SK-N-SH treated with all-trans-retinoic acid at 6 μM for 48 hours (cell line): ENCODE measurements at regions not wholly inside any gene's neighbourhood (a gene's known extent, or its start where the extent isn't known, plus 50 kb on each side); places are given as distances from the start of the nearest gene placed in this dataset.

Experiments
- ATAC-seq: fragments of 200-7000 bp; cut with Tn5 transposase; 3 replicates; pipeline ENCODE4 v1.9.1; 2020; ENCODE audit warnings: mild to moderate bottlenecking, moderate library complexity
- ARNTL ChIP-seq: fragments of 450-650 bp; formaldehyde crosslinking; IDR thresholded peaks from 2 replicates; pipeline ENCODE4 v1.5.0; 2020; ENCODE audit warnings: low read depth, mild to moderate bottlenecking, moderate library complexity, borderline replicate concordance
- BACH2 ChIP-seq: fragments of 250-450 bp; sonication (Bioruptor Pico); IDR thresholded peaks from 2 replicates; pipeline ENCODE4 v1.9.0; 2021; ENCODE audit warnings: mild to moderate bottlenecking, borderline replicate concordance
- CSDC2 ChIP-seq: fragments of 250-450 bp; sonication (Bioruptor Pico); IDR thresholded peaks from 2 replicates; pipeline ENCODE4 v1.5.0; 2020; ENCODE audit warnings: mild to moderate bottlenecking, moderate library complexity
- ESRRG ChIP-seq: fragments of 250-450 bp; sonication (Bioruptor Pico); IDR thresholded peaks from 2 replicates; pipeline ENCODE4 v1.6.1; 2021; ENCODE audit warnings: mild to moderate bottlenecking
- GLIS3 ChIP-seq: fragments of 250-450 bp; sonication (Bioruptor Pico); IDR thresholded peaks from 2 replicates; pipeline ENCODE4 v1.5.0; 2020; ENCODE audit warnings: mild to moderate bottlenecking, moderate library complexity
- ISL1 ChIP-seq: fragments of 250-450 bp; sonication (Bioruptor Pico); IDR thresholded peaks from 2 replicates; pipeline ENCODE4 v2.1.2; 2022; ENCODE audit warnings: mild to moderate bottlenecking, moderate library complexity
- OSR1 ChIP-seq: fragments of 250-450 bp; sonication (Bioruptor Pico); IDR thresholded peaks from 2 replicates; pipeline ENCODE4 v1.8.0; 2022; ENCODE audit warnings: moderate library complexity, mild to moderate bottlenecking, inconsistent platforms
- PPARA ChIP-seq: fragments of 250-450 bp; sonication (Bioruptor Pico); IDR thresholded peaks from 2 replicates; pipeline ENCODE4 v1.5.0; 2020; ENCODE audit warnings: mild to moderate bottlenecking, borderline replicate concordance
- RARB ChIP-seq: fragments of 250-450 bp; sonication (Bioruptor Pico); IDR thresholded peaks from 2 replicates; pipeline ENCODE4 v1.8.0; 2021; ENCODE audit warnings: mild to moderate bottlenecking, moderate library complexity
- SNAI2 ChIP-seq: fragments of 250-450 bp; sonication (Bioruptor Pico); IDR thresholded peaks from 2 replicates; pipeline ENCODE4 v1.5.0; 2020; ENCODE audit warnings: mild to moderate bottlenecking, moderate library complexity
- TCF4 ChIP-seq: fragments of 250-450 bp; sonication (Bioruptor Pico); IDR thresholded peaks from 2 replicates; pipeline ENCODE4 v1.8.0; 2021; ENCODE audit warnings: mild to moderate bottlenecking, moderate library complexity, borderline replicate concordance
- TOX ChIP-seq: fragments of 250-450 bp; sonication (Bioruptor Pico); IDR thresholded peaks from 2 replicates; pipeline ENCODE4 v1.8.0; 2021; ENCODE audit warnings: mild to moderate bottlenecking, moderate library complexity, borderline replicate concordance
- ZC3H10 ChIP-seq: fragments of 250-450 bp; sonication (Bioruptor Pico); IDR thresholded peaks from 2 replicates; pipeline ENCODE4 v1.5.1; 2021; ENCODE audit warnings: mild to moderate bottlenecking, moderate library complexity
- ZFP30 ChIP-seq: fragments of 450-650 bp; formaldehyde crosslinking; IDR thresholded peaks from 2 replicates; pipeline ENCODE4 v1.5.0; 2022; ENCODE audit warnings: mild to moderate bottlenecking, moderate library complexity
- ZNF565 ChIP-seq: fragments of 450-650 bp; formaldehyde crosslinking; conservative IDR thresholded peaks from 2 replicates; pipeline ENCODE4 v1.5.0; 2020; ENCODE audit warnings: low read depth, mild to moderate bottlenecking, moderate library complexity
- ZNF8 ChIP-seq: fragments of 450-650 bp; formaldehyde crosslinking; IDR thresholded peaks from 2 replicates; pipeline ENCODE4 v1.5.0; 2020; ENCODE audit warnings: mild to moderate bottlenecking, moderate library complexity
- TF ChIP-seq, protein P1 (sequence below): fragments of 250-450 bp; sonication (Bioruptor Pico); IDR thresholded peaks from 2 replicates; pipeline ENCODE4 v1.5.1; 2021; ENCODE audit warnings: mild to moderate bottlenecking, moderate library complexity
- TF ChIP-seq, protein P2 (sequence below): fragments of 250-450 bp; sonication (Bioruptor Pico); IDR thresholded peaks from 2 replicates; pipeline ENCODE4 v1.5.0; 2020; ENCODE audit warnings: mild to moderate bottlenecking, moderate library complexity
- TF ChIP-seq, protein P3 (sequence below): fragments of 250-450 bp; sonication (Bioruptor Pico); IDR thresholded peaks from 2 replicates; pipeline ENCODE4 v1.8.0; 2021; ENCODE audit warnings: low read depth, mild to moderate bottlenecking, moderate library complexity, borderline replicate concordance
- TF ChIP-seq, protein P4 (sequence below): fragments of 250-450 bp; sonication (Bioruptor Pico); IDR thresholded peaks from 2 replicates; pipeline ENCODE4 v1.5.1; 2020; ENCODE audit warnings: low read depth, mild to moderate bottlenecking, moderate library complexity

DNA sequence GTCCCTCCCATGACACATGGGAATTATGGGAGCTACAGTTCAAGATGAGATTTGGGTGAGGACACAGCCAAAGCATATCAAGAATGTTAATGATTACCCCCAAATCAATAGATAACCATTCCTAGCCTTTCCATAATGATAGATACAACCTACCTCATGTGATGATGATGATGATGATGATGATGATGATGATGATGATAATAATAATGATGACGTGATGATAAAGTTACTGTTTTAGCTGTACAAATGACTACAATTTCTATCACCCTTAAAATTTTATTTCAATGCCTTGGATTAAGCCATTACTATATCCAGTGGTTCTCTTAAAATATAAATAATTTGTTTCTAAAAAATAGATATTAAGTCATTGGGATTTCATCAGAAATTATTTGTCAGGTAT is 55.2 kb upstream of the NLGN4X start:
- no peak for ATAC-seq
- TF ChIP-seq ZNF8 (CRISPR knock-in tag) (no peak), ZNF565 (CRISPR knock-in tag) (no peak), TCF4 (no peak), TOX (CRISPR knock-in tag) (no peak), GLIS3 (CRISPR knock-in tag) (no peak)
- TF ChIP-seq, protein P1, sequence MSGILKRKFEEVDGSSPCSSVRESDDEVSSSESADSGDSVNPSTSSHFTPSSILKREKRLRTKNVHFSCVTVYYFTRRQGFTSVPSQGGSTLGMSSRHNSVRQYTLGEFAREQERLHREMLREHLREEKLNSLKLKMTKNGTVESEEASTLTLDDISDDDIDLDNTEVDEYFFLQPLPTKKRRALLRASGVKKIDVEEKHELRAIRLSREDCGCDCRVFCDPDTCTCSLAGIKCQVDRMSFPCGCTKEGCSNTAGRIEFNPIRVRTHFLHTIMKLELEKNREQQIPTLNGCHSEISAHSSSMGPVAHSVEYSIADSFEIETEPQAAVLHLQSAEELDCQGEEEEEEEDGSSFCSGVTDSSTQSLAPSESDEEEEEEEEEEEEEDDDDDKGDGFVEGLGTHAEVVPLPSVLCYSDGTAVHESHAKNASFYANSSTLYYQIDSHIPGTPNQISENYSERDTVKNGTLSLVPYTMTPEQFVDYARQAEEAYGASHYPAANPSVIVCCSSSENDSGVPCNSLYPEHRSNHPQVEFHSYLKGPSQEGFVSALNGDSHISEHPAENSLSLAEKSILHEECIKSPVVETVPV, result no peak
- TF ChIP-seq, protein P2, sequence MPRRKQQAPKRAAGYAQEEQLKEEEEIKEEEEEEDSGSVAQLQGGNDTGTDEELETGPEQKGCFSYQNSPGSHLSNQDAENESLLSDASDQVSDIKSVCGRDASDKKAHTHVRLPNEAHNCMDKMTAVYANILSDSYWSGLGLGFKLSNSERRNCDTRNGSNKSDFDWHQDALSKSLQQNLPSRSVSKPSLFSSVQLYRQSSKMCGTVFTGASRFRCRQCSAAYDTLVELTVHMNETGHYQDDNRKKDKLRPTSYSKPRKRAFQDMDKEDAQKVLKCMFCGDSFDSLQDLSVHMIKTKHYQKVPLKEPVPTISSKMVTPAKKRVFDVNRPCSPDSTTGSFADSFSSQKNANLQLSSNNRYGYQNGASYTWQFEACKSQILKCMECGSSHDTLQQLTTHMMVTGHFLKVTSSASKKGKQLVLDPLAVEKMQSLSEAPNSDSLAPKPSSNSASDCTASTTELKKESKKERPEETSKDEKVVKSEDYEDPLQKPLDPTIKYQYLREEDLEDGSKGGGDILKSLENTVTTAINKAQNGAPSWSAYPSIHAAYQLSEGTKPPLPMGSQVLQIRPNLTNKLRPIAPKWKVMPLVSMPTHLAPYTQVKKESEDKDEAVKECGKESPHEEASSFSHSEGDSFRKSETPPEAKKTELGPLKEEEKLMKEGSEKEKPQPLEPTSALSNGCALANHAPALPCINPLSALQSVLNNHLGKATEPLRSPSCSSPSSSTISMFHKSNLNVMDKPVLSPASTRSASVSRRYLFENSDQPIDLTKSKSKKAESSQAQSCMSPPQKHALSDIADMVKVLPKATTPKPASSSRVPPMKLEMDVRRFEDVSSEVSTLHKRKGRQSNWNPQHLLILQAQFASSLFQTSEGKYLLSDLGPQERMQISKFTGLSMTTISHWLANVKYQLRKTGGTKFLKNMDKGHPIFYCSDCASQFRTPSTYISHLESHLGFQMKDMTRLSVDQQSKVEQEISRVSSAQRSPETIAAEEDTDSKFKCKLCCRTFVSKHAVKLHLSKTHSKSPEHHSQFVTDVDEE (CRISPR knock-in tag), result no peak

DNA sequence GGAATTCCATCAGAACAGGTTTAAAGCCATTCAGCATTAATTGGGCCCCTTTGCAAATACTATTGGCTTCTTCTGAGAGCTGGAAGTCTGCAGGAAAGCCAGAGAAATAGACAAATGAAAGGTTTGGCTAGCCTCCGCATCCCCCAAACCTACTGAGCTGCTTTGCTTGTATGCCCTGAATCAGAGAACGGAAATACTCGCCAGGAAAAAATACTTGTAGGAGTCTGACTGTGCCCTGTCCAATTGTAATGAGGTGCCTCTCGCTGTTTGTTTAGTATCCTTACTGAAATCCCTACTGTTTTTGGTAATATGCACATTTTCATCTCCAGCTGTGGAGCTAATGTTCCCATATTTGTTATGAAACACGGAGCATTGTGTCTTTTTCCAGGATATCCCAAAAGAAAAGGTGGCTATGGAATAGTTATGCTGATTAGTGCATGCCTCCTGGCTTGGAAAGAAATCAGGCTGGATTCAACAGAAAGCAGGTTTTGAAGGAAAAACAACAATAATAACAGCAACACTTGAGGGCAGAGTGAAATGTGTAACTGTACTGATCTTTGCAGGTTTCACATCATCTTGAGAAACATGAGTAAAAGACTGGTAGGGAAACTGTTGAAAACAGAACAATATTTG is 50.7 kb upstream of the NLGN4X start:
- no peak for ATAC-seq
- TF ChIP-seq RARB (CRISPR knock-in tag) (no peak), ZNF8 (CRISPR knock-in tag) (no peak), SNAI2 (CRISPR knock-in tag) (no peak), ESRRG (CRISPR knock-in tag) (no peak), CSDC2 (no peak), ZFP30 (CRISPR knock-in tag) (no peak), ISL1 (CRISPR knock-in tag) (no peak), TCF4 (no peak), TOX (CRISPR knock-in tag) (no peak), ARNTL (CRISPR knock-in tag) (no peak), PPARA (no peak), BACH2 (CRISPR knock-in tag) (no peak), GLIS3 (CRISPR knock-in tag) (no peak), OSR1 (CRISPR knock-in tag) (no peak), ZC3H10 (CRISPR knock-in tag) (no peak)
- TF ChIP-seq, protein P3, sequence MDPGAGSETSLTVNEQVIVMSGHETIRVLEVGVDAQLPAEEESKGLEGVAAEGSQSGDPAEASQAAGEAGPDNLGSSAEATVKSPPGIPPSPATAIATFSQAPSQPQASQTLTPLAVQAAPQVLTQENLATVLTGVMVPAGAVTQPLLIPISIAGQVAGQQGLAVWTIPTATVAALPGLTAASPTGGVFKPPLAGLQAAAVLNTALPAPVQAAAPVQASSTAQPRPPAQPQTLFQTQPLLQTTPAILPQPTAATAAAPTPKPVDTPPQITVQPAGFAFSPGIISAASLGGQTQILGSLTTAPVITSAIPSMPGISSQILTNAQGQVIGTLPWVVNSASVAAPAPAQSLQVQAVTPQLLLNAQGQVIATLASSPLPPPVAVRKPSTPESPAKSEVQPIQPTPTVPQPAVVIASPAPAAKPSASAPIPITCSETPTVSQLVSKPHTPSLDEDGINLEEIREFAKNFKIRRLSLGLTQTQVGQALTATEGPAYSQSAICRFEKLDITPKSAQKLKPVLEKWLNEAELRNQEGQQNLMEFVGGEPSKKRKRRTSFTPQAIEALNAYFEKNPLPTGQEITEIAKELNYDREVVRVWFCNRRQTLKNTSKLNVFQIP (CRISPR knock-in tag), result no peak
- TF ChIP-seq, protein P2 (CRISPR knock-in tag), result no peak
- TF ChIP-seq, protein P1, result no peak
- TF ChIP-seq, protein P4, sequence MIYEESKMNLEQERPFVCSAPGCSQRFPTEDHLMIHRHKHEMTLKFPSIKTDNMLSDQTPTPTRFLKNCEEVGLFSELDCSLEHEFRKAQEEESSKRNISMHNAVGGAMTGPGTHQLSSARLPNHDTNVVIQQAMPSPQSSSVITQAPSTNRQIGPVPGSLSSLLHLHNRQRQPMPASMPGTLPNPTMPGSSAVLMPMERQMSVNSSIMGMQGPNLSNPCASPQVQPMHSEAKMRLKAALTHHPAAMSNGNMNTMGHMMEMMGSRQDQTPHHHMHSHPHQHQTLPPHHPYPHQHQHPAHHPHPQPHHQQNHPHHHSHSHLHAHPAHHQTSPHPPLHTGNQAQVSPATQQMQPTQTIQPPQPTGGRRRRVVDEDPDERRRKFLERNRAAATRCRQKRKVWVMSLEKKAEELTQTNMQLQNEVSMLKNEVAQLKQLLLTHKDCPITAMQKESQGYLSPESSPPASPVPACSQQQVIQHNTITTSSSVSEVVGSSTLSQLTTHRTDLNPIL, result no peak
